ENCODE measurements at regions not wholly inside any gene's neighbourhood (a gene's known extent, or its start where the extent isn't known, plus 50 kb on each side); places are given as distances from the start of the nearest gene placed in this dataset.

DNA sequence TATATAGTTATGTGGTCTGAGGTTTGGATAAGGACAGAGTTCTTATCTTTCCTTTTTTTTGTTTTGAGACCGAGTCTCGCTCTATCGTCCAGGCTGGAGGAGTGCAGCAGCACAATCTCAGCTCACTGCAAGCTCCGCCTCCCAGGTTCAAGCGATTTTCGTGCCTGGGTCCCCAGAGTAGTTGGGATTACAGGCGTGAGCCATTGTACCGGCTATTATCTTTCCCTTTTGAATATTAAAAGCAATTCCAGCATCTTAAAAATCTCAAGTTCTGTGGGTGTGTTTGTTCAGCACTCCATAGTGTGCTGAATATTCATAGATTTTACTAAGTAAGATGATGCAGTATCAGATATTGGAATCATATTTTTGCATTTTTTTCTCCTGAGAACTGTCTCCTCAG is 404.4 kb upstream of the RGS6 start:
- DNase-seq (ENCODE audit: low spot score) (no peak), ATAC-seq (no peak)
- no peak overlapping the region for H3K4me2 ChIP-seq
- H2AFZ ChIP-seq, result no peak overlapping the region
- peaks cover 7% of the 10 kb centered on the region for H3K4me1 Mint-ChIP-seq
- H3K9me3 Mint-ChIP-seq, result no peaks in the 10 kb centered on the region
- peaks cover 8% of the 10 kb centered on the region; the same call in 1 of the 2 replicates for H4K20me1 ChIP-seq (replicated peaks; ENCODE audit: insufficient read depth)
- no peaks in the 10 kb centered on the region for H3F3A ChIP-seq (replicated peaks; ENCODE audit: low read depth)
- no peaks in the 10 kb centered on the region for H3K36me3 ChIP-seq (ENCODE audit: insufficient read depth)
- no peak overlapping the region for H3K27ac Mint-ChIP-seq
- no peak overlapping the region for H3K4me3 ChIP-seq
- peaks cover 17% of the 10 kb centered on the region; the same call in 1 of the 2 replicates for H3K79me2 ChIP-seq (replicated peaks; ENCODE audit: insufficient read depth)
- H3K36me3 Mint-ChIP-seq (ENCODE audit: low read depth), result peaks cover 11% of the 10 kb centered on the region
- H3K27ac ChIP-seq (ENCODE audit: low read depth), result no peak overlapping the region
- no peak overlapping the region for H3K4me3 Mint-ChIP-seq
- no peaks in the 10 kb centered on the region for H3K27me3 ChIP-seq (ENCODE audit: insufficient read depth)
- TF ChIP-seq EZH2 (IDR thresholded peaks at IDR 0.05; ENCODE audit: low read depth, unreplicated experiment) (no peak), STAT1 (IDR thresholded peaks at IDR 0.05; ENCODE audit: unreplicated experiment) (no peak), EZH2phosphoT487 (IDR thresholded peaks at IDR 0.05; ENCODE audit: unreplicated experiment) (no peak), JUNB (IDR thresholded peaks at IDR 0.05; ENCODE audit: unreplicated experiment) (no peak)
- TF ChIP-seq, protein P1, sequence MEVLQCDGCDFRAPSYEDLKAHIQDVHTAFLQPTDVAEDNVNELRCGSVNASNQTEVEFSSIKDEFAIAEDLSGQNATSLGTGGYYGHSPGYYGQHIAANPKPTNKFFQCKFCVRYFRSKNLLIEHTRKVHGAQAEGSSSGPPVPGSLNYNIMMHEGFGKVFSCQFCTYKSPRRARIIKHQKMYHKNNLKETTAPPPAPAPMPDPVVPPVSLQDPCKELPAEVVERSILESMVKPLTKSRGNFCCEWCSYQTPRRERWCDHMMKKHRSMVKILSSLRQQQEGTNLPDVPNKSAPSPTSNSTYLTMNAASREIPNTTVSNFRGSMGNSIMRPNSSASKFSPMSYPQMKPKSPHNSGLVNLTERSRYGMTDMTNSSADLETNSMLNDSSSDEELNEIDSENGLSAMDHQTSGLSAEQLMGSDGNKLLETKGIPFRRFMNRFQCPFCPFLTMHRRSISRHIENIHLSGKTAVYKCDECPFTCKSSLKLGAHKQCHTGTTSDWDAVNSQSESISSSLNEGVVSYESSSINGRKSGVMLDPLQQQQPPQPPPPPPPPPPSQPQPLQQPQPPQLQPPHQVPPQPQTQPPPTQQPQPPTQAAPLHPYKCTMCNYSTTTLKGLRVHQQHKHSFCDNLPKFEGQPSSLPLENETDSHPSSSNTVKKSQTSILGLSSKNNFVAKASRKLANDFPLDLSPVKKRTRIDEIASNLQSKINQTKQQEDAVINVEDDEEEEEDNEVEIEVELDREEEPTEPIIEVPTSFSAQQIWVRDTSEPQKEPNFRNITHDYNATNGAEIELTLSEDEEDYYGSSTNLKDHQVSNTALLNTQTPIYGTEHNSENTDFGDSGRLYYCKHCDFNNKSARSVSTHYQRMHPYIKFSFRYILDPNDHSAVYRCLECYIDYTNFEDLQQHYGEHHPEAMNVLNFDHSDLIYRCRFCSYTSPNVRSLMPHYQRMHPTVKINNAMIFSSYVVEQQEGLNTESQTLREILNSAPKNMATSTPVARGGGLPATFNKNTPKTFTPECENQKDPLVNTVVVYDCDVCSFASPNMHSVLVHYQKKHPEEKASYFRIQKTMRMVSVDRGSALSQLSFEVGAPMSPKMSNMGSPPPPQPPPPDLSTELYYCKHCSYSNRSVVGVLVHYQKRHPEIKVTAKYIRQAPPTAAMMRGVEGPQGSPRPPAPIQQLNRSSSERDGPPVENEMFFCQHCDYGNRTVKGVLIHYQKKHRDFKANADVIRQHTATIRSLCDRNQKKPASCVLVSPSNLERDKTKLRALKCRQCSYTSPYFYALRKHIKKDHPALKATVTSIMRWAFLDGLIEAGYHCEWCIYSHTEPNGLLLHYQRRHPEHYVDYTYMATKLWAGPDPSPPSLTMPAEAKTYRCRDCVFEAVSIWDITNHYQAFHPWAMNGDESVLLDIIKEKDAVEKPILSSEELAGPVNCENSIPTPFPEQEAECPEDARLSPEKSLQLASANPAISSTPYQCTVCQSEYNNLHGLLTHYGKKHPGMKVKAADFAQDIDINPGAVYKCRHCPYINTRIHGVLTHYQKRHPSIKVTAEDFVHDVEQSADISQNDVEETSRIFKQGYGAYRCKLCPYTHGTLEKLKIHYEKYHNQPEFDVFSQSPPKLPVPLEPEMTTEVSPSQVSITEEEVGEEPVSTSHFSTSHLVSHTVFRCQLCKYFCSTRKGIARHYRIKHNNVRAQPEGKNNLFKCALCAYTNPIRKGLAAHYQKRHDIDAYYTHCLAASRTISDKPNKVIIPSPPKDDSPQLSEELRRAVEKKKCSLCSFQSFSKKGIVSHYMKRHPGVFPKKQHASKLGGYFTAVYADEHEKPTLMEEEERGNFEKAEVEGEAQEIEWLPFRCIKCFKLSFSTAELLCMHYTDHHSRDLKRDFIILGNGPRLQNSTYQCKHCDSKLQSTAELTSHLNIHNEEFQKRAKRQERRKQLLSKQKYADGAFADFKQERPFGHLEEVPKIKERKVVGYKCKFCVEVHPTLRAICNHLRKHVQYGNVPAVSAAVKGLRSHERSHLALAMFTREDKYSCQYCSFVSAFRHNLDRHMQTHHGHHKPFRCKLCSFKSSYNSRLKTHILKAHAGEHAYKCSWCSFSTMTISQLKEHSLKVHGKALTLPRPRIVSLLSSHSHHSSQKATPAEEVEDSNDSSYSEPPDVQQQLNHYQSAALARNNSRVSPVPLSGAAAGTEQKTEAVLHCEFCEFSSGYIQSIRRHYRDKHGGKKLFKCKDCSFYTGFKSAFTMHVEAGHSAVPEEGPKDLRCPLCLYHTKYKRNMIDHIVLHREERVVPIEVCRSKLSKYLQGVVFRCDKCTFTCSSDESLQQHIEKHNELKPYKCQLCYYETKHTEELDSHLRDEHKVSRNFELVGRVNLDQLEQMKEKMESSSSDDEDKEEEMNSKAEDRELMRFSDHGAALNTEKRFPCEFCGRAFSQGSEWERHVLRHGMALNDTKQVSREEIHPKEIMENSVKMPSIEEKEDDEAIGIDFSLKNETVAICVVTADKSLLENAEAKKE (CRISPR knock-in tag; IDR thresholded peaks at IDR 0.05), result no peak
- TF ChIP-seq, protein P2, sequence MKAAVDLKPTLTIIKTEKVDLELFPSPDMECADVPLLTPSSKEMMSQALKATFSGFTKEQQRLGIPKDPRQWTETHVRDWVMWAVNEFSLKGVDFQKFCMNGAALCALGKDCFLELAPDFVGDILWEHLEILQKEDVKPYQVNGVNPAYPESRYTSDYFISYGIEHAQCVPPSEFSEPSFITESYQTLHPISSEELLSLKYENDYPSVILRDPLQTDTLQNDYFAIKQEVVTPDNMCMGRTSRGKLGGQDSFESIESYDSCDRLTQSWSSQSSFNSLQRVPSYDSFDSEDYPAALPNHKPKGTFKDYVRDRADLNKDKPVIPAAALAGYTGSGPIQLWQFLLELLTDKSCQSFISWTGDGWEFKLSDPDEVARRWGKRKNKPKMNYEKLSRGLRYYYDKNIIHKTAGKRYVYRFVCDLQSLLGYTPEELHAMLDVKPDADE (IDR thresholded peaks at IDR 0.05), result no peak
- TF ChIP-seq, protein P3, sequence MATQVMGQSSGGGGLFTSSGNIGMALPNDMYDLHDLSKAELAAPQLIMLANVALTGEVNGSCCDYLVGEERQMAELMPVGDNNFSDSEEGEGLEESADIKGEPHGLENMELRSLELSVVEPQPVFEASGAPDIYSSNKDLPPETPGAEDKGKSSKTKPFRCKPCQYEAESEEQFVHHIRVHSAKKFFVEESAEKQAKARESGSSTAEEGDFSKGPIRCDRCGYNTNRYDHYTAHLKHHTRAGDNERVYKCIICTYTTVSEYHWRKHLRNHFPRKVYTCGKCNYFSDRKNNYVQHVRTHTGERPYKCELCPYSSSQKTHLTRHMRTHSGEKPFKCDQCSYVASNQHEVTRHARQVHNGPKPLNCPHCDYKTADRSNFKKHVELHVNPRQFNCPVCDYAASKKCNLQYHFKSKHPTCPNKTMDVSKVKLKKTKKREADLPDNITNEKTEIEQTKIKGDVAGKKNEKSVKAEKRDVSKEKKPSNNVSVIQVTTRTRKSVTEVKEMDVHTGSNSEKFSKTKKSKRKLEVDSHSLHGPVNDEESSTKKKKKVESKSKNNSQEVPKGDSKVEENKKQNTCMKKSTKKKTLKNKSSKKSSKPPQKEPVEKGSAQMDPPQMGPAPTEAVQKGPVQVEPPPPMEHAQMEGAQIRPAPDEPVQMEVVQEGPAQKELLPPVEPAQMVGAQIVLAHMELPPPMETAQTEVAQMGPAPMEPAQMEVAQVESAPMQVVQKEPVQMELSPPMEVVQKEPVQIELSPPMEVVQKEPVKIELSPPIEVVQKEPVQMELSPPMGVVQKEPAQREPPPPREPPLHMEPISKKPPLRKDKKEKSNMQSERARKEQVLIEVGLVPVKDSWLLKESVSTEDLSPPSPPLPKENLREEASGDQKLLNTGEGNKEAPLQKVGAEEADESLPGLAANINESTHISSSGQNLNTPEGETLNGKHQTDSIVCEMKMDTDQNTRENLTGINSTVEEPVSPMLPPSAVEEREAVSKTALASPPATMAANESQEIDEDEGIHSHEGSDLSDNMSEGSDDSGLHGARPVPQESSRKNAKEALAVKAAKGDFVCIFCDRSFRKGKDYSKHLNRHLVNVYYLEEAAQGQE (IDR thresholded peaks at IDR 0.05; ENCODE audit: unreplicated experiment), result no peak
- H3K9me2 ChIP-seq (ENCODE audit: insufficient read depth), result no peaks in the 10 kb centered on the region
- H3K27me3 Mint-ChIP-seq (ENCODE audit: insufficient read depth, low read depth, poor library complexity), result no peaks in the 10 kb centered on the region
- H3K4me1 ChIP-seq (ENCODE audit: insufficient read depth), result peaks cover 7% of the 10 kb centered on the region

All from GM23338 (cell line).